HL-60 (cell line): ENCODE measurements at regions not wholly inside any gene's neighbourhood (a gene's known extent, or its start where the extent isn't known, plus 50 kb on each side); places are given as distances from the start of the nearest gene placed in this dataset.

ENCODE experiments used
- DNase-seq, 2 experiments: peaks; one replicate each; pipeline ENCODE4 v3.0.0-alpha.2; 2010 to 2020; ENCODE audit warnings: low read depth in 1 of 2, low spot score in 1 of 2
- H3K27ac ChIP-seq: fragments of 250-450 bp; sonication (Bioruptor Pico); replicated peaks from 2 replicates; pipeline ENCODE4 v1.5.1; 2020; ENCODE audit warnings: mild to moderate bottlenecking, moderate library complexity
- H3K27me3 ChIP-seq: fragments of 250-450 bp; sonication (Bioruptor Pico); 2 replicates; pipeline ENCODE4 v1.5.1; 2021; ENCODE audit warnings: mild to moderate bottlenecking, moderate library complexity; ENCODE audit not compliant: insufficient read depth, poor library complexity, severe bottlenecking
- H3K4me3 ChIP-seq: replicated peaks from 2 replicates; pipeline ENCODE4 v1.5.1; 2011; ENCODE audit warnings: mild to moderate bottlenecking, control low read depth, low read length; ENCODE audit not compliant: insufficient read depth
- GABPA ChIP-seq: IDR thresholded peaks from 2 replicates; pipeline ENCODE4 v1.6.1; 2012; ENCODE audit warnings: low read depth
- POLR2AphosphoS5 ChIP-seq: IDR thresholded peaks from 2 replicates; pipeline ENCODE4 v1.6.1; 2012; ENCODE audit warnings: low read depth
- SPI1 ChIP-seq: IDR thresholded peaks from 2 replicates; pipeline ENCODE4 v1.6.1; 2012; ENCODE audit warnings: low read depth, mild to moderate bottlenecking, borderline replicate concordance
- TF ChIP-seq, protein P1 (sequence below): IDR thresholded peaks from one replicate; pipeline ENCODE4 v1.5.1; 2011; ENCODE audit warnings: low read length, control low read depth, inconsistent platforms; ENCODE audit not compliant: insufficient read depth
- TF ChIP-seq, protein P2 (sequence below): IDR thresholded peaks from 2 replicates; pipeline ENCODE4 v1.6.1; 2012; ENCODE audit warnings: low read depth; ENCODE audit not compliant: insufficient replicate concordance

DNA sequence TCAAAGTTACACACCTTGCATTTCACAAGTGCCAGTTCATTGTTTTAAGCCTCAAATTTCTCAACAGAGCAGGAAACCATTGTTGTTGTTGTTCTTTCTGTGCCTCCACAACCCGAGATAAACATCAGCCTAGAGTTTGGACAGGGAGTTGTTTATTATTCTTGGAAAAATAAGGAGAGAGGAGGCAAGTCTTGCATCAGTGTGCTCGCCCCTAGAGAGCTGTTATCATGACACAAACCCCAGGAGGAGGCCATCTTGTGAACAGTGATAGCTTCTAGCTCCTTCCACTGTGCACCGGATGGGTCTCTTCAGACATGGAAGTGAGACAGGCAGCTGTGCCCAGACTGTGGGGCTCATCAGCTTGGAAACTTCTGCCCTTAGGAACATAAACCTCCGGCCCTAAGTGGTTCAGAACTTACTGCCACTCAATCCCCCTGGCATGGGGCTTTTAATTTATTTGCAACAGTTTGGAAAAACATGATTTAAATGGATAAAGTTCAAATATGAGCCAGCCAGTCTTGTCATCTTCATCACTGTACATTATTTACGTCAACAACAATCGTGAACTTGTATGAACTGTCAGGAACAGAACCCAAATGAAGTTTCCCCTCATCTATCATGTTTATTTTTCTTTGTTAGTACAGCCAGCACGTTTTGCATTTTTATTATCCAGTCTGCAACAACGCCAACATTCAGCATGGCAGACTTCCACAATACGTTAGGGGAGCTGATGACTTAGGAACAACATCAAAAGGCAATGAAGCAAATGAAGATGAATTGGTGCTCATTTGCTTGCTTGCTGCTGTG is 181.7 kb upstream of the S1PR3 start:
- DNase-seq = no peak

DNA sequence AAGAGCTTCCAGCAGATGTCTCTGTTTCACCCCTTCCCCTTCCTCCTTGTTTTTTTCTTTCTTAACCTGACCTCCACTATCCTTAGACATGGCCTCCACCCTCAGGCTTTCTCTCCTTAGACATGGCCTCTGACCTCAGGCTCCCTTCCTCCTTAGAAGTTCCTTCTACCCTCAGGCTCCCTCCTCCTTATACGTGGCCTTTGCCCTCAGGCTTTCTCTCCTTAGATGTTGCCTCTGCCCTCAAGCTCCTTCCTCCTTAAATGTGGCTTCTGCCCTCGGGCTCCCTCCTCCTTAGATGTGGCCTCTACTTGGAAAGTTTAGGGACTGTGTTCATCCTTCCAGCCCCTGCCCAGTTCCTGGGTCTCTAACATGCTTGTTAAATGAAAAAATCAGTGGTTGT is 180.4 kb upstream of the S1PR3 start:
- TF ChIP-seq, protein P1, sequence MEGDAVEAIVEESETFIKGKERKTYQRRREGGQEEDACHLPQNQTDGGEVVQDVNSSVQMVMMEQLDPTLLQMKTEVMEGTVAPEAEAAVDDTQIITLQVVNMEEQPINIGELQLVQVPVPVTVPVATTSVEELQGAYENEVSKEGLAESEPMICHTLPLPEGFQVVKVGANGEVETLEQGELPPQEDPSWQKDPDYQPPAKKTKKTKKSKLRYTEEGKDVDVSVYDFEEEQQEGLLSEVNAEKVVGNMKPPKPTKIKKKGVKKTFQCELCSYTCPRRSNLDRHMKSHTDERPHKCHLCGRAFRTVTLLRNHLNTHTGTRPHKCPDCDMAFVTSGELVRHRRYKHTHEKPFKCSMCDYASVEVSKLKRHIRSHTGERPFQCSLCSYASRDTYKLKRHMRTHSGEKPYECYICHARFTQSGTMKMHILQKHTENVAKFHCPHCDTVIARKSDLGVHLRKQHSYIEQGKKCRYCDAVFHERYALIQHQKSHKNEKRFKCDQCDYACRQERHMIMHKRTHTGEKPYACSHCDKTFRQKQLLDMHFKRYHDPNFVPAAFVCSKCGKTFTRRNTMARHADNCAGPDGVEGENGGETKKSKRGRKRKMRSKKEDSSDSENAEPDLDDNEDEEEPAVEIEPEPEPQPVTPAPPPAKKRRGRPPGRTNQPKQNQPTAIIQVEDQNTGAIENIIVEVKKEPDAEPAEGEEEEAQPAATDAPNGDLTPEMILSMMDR = no peak
- TF ChIP-seq GABPA (no peak), POLR2AphosphoS5 (no peak), SPI1 (no peak)
- TF ChIP-seq, protein P2, sequence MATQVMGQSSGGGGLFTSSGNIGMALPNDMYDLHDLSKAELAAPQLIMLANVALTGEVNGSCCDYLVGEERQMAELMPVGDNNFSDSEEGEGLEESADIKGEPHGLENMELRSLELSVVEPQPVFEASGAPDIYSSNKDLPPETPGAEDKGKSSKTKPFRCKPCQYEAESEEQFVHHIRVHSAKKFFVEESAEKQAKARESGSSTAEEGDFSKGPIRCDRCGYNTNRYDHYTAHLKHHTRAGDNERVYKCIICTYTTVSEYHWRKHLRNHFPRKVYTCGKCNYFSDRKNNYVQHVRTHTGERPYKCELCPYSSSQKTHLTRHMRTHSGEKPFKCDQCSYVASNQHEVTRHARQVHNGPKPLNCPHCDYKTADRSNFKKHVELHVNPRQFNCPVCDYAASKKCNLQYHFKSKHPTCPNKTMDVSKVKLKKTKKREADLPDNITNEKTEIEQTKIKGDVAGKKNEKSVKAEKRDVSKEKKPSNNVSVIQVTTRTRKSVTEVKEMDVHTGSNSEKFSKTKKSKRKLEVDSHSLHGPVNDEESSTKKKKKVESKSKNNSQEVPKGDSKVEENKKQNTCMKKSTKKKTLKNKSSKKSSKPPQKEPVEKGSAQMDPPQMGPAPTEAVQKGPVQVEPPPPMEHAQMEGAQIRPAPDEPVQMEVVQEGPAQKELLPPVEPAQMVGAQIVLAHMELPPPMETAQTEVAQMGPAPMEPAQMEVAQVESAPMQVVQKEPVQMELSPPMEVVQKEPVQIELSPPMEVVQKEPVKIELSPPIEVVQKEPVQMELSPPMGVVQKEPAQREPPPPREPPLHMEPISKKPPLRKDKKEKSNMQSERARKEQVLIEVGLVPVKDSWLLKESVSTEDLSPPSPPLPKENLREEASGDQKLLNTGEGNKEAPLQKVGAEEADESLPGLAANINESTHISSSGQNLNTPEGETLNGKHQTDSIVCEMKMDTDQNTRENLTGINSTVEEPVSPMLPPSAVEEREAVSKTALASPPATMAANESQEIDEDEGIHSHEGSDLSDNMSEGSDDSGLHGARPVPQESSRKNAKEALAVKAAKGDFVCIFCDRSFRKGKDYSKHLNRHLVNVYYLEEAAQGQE = no peak
- no peaks in the 10 kb centered on the region for H3K27me3 ChIP-seq
- no peak for DNase-seq
- no peak overlapping the region for H3K27ac ChIP-seq
- no peak overlapping the region for H3K4me3 ChIP-seq

More for the DNA sequence above, 181.7 kb upstream of the S1PR3 start:
- Histone ChIP-seq H3K27ac (no peak overlapping the region), H3K4me3 (no peak overlapping the region), H3K27me3 (no peaks in the 10 kb centered on the region)
- TF ChIP-seq SPI1 (no peak), POLR2AphosphoS5 (no peak), GABPA (no peak)

DNA sequence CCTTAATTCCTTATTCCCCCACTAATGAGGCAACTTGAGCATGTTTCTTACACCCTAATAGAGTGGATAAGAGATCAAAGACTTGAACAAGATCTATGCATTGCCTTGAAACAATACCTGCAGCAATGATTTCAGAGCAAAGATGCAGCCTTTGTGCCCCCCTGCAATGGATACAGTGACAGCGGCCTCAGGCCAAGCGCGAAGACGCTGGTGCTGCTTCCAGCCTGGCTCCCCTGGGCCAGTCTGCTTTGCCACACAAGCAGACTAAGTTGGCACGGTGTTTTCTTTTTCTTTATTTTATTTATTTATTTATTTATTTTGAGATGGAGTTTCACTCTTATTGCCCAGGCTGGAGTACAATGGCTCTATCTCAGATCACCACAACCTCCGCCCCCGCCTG is 179.8 kb upstream of the S1PR3 start:
- H3K27ac ChIP-seq = no peak overlapping the region
- no peak for DNase-seq
- TF ChIP-seq, protein P1 = no peak
- TF ChIP-seq, protein P2 = no peak
- TF ChIP-seq GABPA = no peak
- TF ChIP-seq SPI1 = no peak
- no peak for TF ChIP-seq POLR2AphosphoS5
- no peaks in the 10 kb centered on the region for H3K27me3 ChIP-seq
- H3K4me3 ChIP-seq = no peak overlapping the region

DNA sequence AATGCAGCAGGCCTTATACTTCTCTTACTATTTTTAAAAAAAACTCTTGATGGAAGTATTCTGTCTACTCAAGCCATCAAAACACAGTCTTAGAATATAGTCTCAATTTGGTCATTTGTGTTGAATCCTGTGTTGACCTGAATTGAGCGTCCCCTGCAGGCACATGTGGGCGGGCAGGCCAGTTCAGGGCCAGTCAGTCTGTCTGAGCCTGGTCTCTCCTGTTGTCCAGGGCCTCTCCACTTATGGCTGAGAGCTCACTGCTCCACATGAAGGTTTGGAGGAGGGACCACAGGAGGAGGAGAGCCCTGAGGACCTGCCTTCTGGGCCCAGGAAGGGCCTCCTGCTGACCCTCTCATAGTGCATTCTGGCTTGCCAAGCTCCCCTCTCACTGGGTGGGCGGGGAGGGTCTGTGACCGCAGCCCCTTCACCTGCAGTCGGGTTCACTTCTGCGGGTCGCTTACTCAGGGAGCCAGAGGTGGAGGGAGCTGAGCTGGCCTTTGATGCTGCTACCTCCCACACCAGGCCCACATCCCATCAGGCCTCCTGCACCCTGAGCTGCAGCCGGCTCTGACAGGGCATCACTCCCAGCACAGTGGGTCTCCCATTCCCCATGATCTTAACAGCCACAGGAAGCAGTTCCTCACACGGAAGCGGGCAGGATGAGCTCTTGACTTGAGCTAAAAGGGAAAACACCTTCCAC is 178.2 kb upstream of the S1PR3 start:
- TF ChIP-seq POLR2AphosphoS5 = no peak
- no peak for TF ChIP-seq GABPA
- DNase-seq = no peak

More for the DNA sequence above, 178.2 kb upstream of the S1PR3 start:
- H3K4me3 ChIP-seq = no peak overlapping the region
- no peaks in the 10 kb centered on the region for H3K27me3 ChIP-seq
- H3K27ac ChIP-seq = no peak overlapping the region
